A549 (cell line): ENCODE measurements at regions not wholly inside any gene's neighbourhood (a gene's known extent, or its start where the extent isn't known, plus 50 kb on each side); places are given as distances from the start of the nearest gene placed in this dataset.

Experiments used
- CBX8 ChIP-seq: fragments of 200-600 bp; sonication (generic); IDR thresholded peaks from 2 replicates; pipeline ENCODE4 v1.6.1; 2016
- CEBPB ChIP-seq, 2 experiments: fragments of >200 bp in 1 of 2; sonication (Bioruptor Twin) in 1 of 2; formaldehyde crosslinking in 1 of 2; IDR thresholded peaks; 2 replicates each; pipeline ENCODE4 v1.6.1; 2012 to 2016
- CHD2 ChIP-seq: fragments of 150-350 bp; IDR thresholded peaks from 2 replicates; pipeline ENCODE4 v1.6.1; 2014; ENCODE audit warnings: low read length; ENCODE audit not compliant: partially characterized antibody
- EHMT2 ChIP-seq: fragments of 200-600 bp; sonication (generic); IDR thresholded peaks from 2 replicates; pipeline ENCODE4 v1.6.1; 2016; ENCODE audit warnings: antibody characterized with exemption, low read depth, mild to moderate bottlenecking, moderate library complexity
- EP300 ChIP-seq, 2 experiments: fragments of >200 bp; sonication (Bioruptor Twin); formaldehyde crosslinking; IDR thresholded peaks; 2 replicates in 1 of 2; 3 replicates in 1 of 2; pipeline ENCODE4 v1.6.1; 2016 to 2017
- TF ChIP-seq, protein P1 (sequence below): fragments of >200 bp; sonication (Bioruptor Twin); formaldehyde crosslinking; IDR thresholded peaks from 3 replicates; pipeline ENCODE4 v1.5.1; 2016

DNA sequence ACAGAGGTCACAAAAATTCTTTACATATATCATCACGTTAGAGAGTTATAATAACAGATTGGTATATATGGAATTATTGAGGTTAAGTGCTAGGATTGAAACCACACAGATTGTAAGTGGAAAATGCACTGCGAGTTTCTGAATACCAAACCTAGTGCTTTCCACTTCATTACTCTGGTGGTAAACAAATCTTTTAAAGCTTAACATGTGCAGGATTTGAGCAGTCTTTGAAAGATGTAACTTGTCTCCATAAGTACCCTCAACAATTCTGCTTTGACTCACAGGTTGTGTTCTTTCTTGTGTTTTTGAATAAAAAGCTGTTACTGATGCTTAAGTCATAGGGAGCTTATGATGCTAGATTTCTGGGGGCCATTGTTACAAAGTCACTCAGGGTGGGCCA, 314.7 kb upstream of the DACH1 start:
- no peak for TF ChIP-seq CHD2
- TF ChIP-seq, protein P1, sequence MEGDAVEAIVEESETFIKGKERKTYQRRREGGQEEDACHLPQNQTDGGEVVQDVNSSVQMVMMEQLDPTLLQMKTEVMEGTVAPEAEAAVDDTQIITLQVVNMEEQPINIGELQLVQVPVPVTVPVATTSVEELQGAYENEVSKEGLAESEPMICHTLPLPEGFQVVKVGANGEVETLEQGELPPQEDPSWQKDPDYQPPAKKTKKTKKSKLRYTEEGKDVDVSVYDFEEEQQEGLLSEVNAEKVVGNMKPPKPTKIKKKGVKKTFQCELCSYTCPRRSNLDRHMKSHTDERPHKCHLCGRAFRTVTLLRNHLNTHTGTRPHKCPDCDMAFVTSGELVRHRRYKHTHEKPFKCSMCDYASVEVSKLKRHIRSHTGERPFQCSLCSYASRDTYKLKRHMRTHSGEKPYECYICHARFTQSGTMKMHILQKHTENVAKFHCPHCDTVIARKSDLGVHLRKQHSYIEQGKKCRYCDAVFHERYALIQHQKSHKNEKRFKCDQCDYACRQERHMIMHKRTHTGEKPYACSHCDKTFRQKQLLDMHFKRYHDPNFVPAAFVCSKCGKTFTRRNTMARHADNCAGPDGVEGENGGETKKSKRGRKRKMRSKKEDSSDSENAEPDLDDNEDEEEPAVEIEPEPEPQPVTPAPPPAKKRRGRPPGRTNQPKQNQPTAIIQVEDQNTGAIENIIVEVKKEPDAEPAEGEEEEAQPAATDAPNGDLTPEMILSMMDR: no peak
- no peak for TF ChIP-seq CEBPB (IDR thresholded peaks at IDR 0.05)
- no peak for TF ChIP-seq CBX8
- TF ChIP-seq EP300 (IDR thresholded peaks at IDR 0.05): no peak
- TF ChIP-seq EHMT2: no peak
